PC-9 (cell line): ENCODE measurements at regions not wholly inside any gene's neighbourhood (a gene's known extent, or its start where the extent isn't known, plus 50 kb on each side); places are given as distances from the start of the nearest gene placed in this dataset.
"Not testable (repeated sequence)": the region's sequence is repeated elsewhere in the genome, so short reads cannot be mapped to it uniquely, and the experiment has no call there.

Source experiments
- BruUV-seq: library from RNA; stranded (reverse); fragments of 400-500 nt; replicated peaks from 2 replicates; lab custom pipeline; 2021; lab: Mats Ljungman, UMichigan
- CTCF ChIA-PET: fragments of 300-600 bp; sonication (Branson Sonifier 250); formaldehyde crosslinking; loops from one replicate; lab custom pipeline; 2022; ENCODE audit warnings: antibody characterized with exemption; lab: Charles Lee
- POLR2A ChIA-PET: fragments of 300-600 bp; sonication (Branson Sonifier 250); formaldehyde crosslinking; loops from one replicate; lab custom pipeline; 2022; ENCODE audit warnings: antibody characterized with exemption; ENCODE audit not compliant: unreplicated experiment; lab: Charles Lee
- DNase-seq, 2 experiments: peaks; one replicate each; pipeline versions ENCODE4 v3.0.0 to v3.0.0-alpha.2; 2015 to 2022; ENCODE audit warnings: mixed read lengths in 1 of 2
- H2AFZ ChIP-seq: fragments of 200-600 bp; sonication (generic); 2 replicates; pipeline ENCODE4 v1.8.1; 2017; ENCODE audit warnings: antibody characterized with exemption
- H3F3A ChIP-seq: fragments of 200-600 bp; sonication (generic); 2 replicates; pipeline ENCODE4 v1.8.1; 2017; ENCODE audit warnings: antibody characterized with exemption, mild to moderate bottlenecking, low read depth; ENCODE audit not compliant: insufficient read depth
- H3K27ac ChIP-seq: fragments of 200-600 bp; sonication (generic); 2 replicates; pipeline ENCODE4 v1.6.1; 2016; ENCODE audit warnings: mixed run types
- H3K27me3 ChIP-seq: fragments of 200-600 bp; sonication (generic); 2 replicates; pipeline ENCODE4 v1.6.1; 2016; ENCODE audit warnings: low read depth, mixed run types; ENCODE audit not compliant: insufficient read depth
- H3K36me3 ChIP-seq: fragments of 200-600 bp; sonication (generic); 2 replicates; pipeline ENCODE4 v1.6.1; 2016; ENCODE audit warnings: low read depth, mixed run types
- H3K4me1 ChIP-seq: fragments of 200-600 bp; sonication (generic); replicated peaks from 2 replicates; pipeline ENCODE4 v1.6.1; 2016; ENCODE audit warnings: mixed run types; ENCODE audit not compliant: insufficient read depth
- H3K4me2 ChIP-seq: fragments of 200-600 bp; sonication (generic); 2 replicates; pipeline ENCODE4 v1.6.1; 2017; ENCODE audit warnings: mixed run types
- H3K4me3 ChIP-seq: fragments of 200-600 bp; sonication (generic); 2 replicates; pipeline ENCODE4 v1.6.1; 2016; ENCODE audit warnings: mixed run types
- H3K79me2 ChIP-seq: fragments of 200-600 bp; sonication (generic); 2 replicates; pipeline ENCODE4 v1.6.1; 2017; ENCODE audit warnings: low read depth, mixed run types
- H3K9me2 ChIP-seq: fragments of 200-600 bp; sonication (generic); 2 replicates; pipeline ENCODE4 v1.8.1; 2017; ENCODE audit warnings: mild to moderate bottlenecking; ENCODE audit not compliant: insufficient read depth
- H3K9me3 ChIP-seq: fragments of 200-600 bp; sonication (generic); 2 replicates; pipeline ENCODE4 v1.8.1; 2016; ENCODE audit warnings: low read depth; ENCODE audit not compliant: insufficient read depth
- H4K20me1 ChIP-seq: fragments of 200-600 bp; sonication (generic); 2 replicates; pipeline ENCODE4 v1.8.1; 2017; ENCODE audit not compliant: insufficient read depth
- CTCF ChIP-seq: fragments of 200-600 bp; sonication (generic); conservative IDR thresholded peaks from 2 replicates; pipeline ENCODE4 v1.6.1; 2017; ENCODE audit warnings: mixed run types, antibody characterized with exemption, mild to moderate bottlenecking, moderate library complexity
- EZH2 ChIP-seq: fragments of 200-600 bp; sonication (generic); IDR thresholded peaks from 2 replicates; pipeline ENCODE4 v1.8.0; 2017; ENCODE audit warnings: antibody characterized with exemption, low read depth
- intact Hi-C: fragments of 100-400 bp; cut with micrococcal nuclease; formaldehyde crosslinking; loops from one replicate; pipeline ENCODE4 v1.10.0; 2022; ENCODE audit not compliant: unreplicated experiment

DNA sequence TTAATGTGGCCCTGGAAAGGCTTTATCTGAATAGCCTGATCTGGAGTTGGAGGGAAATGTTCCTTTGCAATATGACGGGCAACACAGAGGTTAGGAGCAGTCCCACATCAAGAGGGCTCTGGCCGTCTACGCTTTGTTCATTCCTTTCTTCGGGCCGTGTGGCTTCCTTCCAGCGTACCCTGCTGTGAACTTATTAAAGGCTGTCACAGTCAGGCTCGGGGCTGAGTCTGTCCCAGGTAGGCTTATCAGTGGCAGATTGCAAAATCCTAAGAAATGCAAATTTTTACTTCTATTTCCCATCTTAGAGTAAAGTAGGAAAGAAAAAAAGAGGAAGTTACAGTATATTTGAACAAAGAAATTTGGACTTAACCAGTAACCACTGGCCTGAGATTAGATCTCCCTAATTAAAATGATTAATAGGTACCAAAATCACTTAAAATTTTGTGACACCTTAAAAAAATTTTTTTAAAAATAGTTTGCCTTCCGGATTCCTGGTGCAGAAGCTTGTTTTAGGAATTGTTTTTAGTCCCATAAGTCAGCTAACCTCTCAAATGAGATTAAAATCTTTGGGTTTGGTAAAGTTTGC, 453.1 kb upstream of the MKI67 start:
- CTCF ChIA-PET: no interaction called here
- no TSS peak for BruUV-seq
- H3K27ac ChIP-seq: no peak overlapping the region
- no peaks in the 10 kb centered on the region for H4K20me1 ChIP-seq
- no peak for TF ChIP-seq CTCF
- no peaks in the 10 kb centered on the region for H3K36me3 ChIP-seq
- no peak overlapping the region for H3K4me2 ChIP-seq
- H3K4me3 ChIP-seq: no peak overlapping the region
- no peak overlapping the region for H2AFZ ChIP-seq
- no peak for DNase-seq
- H3K9me3 ChIP-seq: no peaks in the 10 kb centered on the region
- H3K9me2 ChIP-seq: no peaks in the 10 kb centered on the region
- no peaks in the 10 kb centered on the region for H3K4me1 ChIP-seq
- H3K79me2 ChIP-seq: no peaks in the 10 kb centered on the region
- POLR2A ChIA-PET: no interaction called here
- intact Hi-C loops: no loop called here
- no peaks in the 10 kb centered on the region for H3F3A ChIP-seq
- H3K27me3 ChIP-seq: peaks cover 17% of the 10 kb centered on the region; the same call in 1 of the 2 replicates

DNA sequence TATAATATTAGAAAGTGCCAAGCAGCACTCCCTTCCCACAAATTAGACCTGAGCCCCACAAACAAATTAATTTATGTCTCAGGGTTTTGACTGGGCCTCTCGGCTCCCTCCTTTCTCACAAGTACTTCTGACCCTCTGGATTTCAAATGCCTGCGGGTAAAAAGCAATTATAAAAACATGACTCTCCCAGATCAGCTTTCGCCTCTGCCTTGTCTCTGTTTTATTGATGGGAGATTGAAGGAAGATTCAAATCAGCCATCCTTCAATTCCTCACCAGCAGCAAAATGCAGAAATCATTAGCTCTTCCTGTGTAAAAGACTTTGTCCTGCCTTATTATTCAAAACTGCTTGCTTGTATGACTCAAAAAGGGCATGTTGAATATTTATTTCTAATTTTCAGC, 453.7 kb upstream of the MKI67 start:
- peaks cover 11% of the 10 kb centered on the region; the same call in 1 of the 2 replicates for H3K27me3 ChIP-seq
- ChIA-PET POLR2A (no interaction called here), CTCF (no interaction called here)
- no peak overlapping the region for H2AFZ ChIP-seq
- H3K79me2 ChIP-seq: no peaks in the 10 kb centered on the region
- DNase-seq: no peak
- no TSS peak for BruUV-seq
- H4K20me1 ChIP-seq: no peaks in the 10 kb centered on the region
- no peak overlapping the region for H3K4me3 ChIP-seq
- no peaks in the 10 kb centered on the region for H3K4me1 ChIP-seq
- H3K36me3 ChIP-seq: no peaks in the 10 kb centered on the region
- H3K9me3 ChIP-seq: no peaks in the 10 kb centered on the region
- H3K4me2 ChIP-seq: no peak overlapping the region
- no peaks in the 10 kb centered on the region for H3K9me2 ChIP-seq
- H3K27ac ChIP-seq: no peak overlapping the region
- TF ChIP-seq EZH2 (no peak), CTCF (no peak)
- H3F3A ChIP-seq: no peaks in the 10 kb centered on the region
- intact Hi-C loops: no loop called here

GRCh38 chr10:128583125-128583524, 456.9 kb upstream of the MKI67 start:
- H4K20me1 ChIP-seq, H3K9me3 ChIP-seq, CTCF ChIA-PET, H3K4me3 ChIP-seq, H3K79me2 ChIP-seq, H3F3A ChIP-seq, H3K4me2 ChIP-seq, POLR2A ChIA-PET, DNase-seq, H3K36me3 ChIP-seq, H3K9me2 ChIP-seq, H3K4me1 ChIP-seq, H2AFZ ChIP-seq, intact Hi-C loops, BruUV-seq, H3K27ac ChIP-seq, H3K27me3 ChIP-seq: not testable (repeated sequence)

DNA sequence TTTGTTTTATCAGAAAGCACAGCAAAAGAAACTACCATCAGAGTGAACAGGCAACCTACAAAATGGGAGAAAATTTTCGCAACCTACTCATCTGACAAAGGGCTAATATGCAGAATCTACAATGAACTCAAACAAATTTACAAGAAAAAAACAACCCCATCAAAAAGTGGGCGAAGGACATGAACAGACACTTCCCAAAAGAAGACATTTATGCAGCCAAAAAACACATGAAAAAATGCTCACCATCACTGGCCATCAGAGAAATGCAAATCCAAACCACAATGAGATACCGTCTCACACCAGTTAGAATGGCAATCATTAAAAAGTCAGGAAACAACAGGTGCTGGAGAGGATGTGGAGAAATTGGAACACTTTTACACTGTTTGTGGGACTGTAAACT, 460.4 kb upstream of the MKI67 start:
- H3K4me3 ChIP-seq, BruUV-seq, intact Hi-C loops, H3K4me1 ChIP-seq, H3K36me3 ChIP-seq, CTCF ChIA-PET, H3K27ac ChIP-seq, H3K9me2 ChIP-seq, H2AFZ ChIP-seq, H4K20me1 ChIP-seq, H3K9me3 ChIP-seq, H3K27me3 ChIP-seq, H3K79me2 ChIP-seq, H3K4me2 ChIP-seq, DNase-seq, POLR2A ChIA-PET, H3F3A ChIP-seq: not testable (repeated sequence)
